ENCODE measurements at regions not wholly inside any gene's neighbourhood (a gene's known extent, or its start where the extent isn't known, plus 50 kb on each side); places are given as distances from the start of the nearest gene placed in this dataset.
"Not testable (repeated sequence)": the region's sequence is repeated elsewhere in the genome, so short reads cannot be mapped to it uniquely, and the experiment has no call there.

- no peaks in the 10 kb centered on the region for H3K27me3 ChIP-seq
- H3K36me3 ChIP-seq = no peaks in the 10 kb centered on the region
- no peaks in the 10 kb centered on the region for H3K9me3 ChIP-seq
- no peak for DNase-seq
- H3K4me3 ChIP-seq = no peak overlapping the region
Observed at GRCh38 chr7:69109879-69110278, 488.4 kb upstream of the AUTS2 start.

GRCh38 chr7:69110450-69111050, 487.7 kb upstream of the AUTS2 start:
- H3K36me3 ChIP-seq = no peaks in the 10 kb centered on the region
- no peaks in the 10 kb centered on the region for H3K9me3 ChIP-seq
- H3K27me3 ChIP-seq = no peaks in the 10 kb centered on the region
- no peak overlapping the region for H3K4me3 ChIP-seq
- DNase-seq = no peak

DNA sequence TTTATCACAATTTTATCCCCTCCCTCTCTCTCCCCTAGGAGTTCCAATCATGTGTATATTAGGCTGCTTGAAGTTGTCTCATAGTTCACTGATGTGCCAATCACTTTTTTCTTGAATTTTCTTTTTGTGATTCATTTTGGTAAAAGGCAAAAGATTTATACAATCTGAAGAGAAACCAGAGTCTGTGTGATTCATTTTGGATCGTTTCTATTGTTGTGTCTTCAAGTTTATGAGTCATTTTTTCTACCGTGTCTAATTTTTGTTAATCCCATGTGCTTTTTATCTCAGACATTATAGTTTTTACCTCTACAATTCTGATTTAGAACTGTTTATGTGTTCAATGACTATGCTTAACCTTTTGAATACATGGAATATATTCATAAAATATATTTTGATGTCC, 483.9 kb upstream of the AUTS2 start:
- Histone ChIP-seq H3K9me3 (no peaks in the 10 kb centered on the region), H3K27me3 (no peaks in the 10 kb centered on the region), H3K4me3 (no peak overlapping the region), H3K36me3 (no peaks in the 10 kb centered on the region)
- no peak for DNase-seq

DNA sequence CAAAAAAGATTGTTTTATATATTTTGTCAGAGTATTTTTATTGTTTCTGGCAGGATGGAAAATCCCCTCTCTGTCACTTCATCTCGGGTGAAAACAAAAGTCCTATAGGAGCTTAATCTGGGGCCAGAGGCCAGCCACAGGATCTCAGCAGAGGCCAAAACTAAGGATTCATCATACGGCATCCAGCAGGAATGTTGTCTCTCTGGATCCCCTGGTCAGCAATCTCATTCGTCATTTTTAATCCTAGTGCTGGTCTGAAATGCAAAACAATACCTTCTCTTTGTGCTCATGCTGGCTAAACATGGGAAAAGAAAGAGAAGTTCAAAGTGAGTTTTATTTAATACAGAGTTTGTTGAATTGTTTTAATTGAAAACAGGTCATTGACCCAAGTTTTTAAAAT, 482.5 kb upstream of the AUTS2 start:
- Histone ChIP-seq H3K36me3 (no peaks in the 10 kb centered on the region), H3K4me3 (no peak overlapping the region), H3K9me3 (no peaks in the 10 kb centered on the region), H3K27me3 (no peaks in the 10 kb centered on the region)
- DNase-seq = no peak

DNA sequence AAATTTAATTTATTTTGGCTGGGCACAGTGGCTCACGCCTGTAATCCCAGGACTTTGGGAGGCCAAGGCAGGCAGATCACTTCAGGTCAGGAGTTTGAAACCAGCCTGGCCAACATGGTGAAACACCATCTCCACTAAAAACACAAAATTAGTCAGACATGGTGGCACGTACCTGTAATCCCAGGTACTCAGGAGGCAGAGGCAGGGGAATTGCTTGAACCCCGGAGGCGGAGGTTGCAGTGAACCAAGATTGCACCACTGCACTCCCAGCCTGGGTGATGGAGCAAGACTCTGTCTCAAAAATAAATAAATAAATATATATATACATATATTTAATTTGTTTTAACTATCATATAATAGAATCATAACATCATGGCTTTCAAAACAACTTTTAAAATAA, 482.1 kb upstream of the AUTS2 start:
- not testable (repeated sequence) for H3K36me3 ChIP-seq, H3K4me3 ChIP-seq, H3K27me3 ChIP-seq, H3K9me3 ChIP-seq, DNase-seq

GRCh38 chr7:69122953-69123352, 475.3 kb upstream of the AUTS2 start:
- no peaks in the 10 kb centered on the region for H3K27me3 ChIP-seq
- no peak for DNase-seq
- H3K36me3 ChIP-seq = no peaks in the 10 kb centered on the region
- H3K4me3 ChIP-seq = no peak overlapping the region
- H3K9me3 ChIP-seq = no peaks in the 10 kb centered on the region

GRCh38 chr7:69126896-69127479, 471.3 kb upstream of the AUTS2 start:
- Histone ChIP-seq H3K36me3 (no peaks in the 10 kb centered on the region), H3K4me3 (no peak overlapping the region), H3K27me3 (no peaks in the 10 kb centered on the region), H3K9me3 (no peaks in the 10 kb centered on the region)
- no peak for DNase-seq

DNA sequence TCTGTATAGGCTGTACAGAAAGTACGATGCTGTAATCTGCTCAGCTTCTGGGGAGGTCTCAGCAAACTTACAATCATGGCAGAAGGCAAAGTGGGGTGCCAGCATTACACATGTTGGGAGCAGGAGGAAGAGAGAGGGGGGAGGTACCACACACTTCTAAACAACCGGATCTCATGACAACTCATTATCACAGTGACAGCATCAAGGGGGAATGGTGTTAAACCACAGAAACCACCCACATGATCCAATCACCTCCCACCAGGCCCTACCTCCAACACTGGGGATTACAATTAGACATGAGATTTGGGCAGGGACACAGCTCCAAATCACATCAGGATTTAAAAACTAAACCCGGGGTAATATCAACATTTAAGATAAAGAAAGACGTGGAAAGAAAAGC, 468.8 kb upstream of the AUTS2 start:
- H3K4me3 ChIP-seq = no peak overlapping the region
- no peaks in the 10 kb centered on the region for H3K27me3 ChIP-seq
- H3K36me3 ChIP-seq = no peaks in the 10 kb centered on the region
- H3K9me3 ChIP-seq = no peaks in the 10 kb centered on the region
- no peak for DNase-seq

DNA sequence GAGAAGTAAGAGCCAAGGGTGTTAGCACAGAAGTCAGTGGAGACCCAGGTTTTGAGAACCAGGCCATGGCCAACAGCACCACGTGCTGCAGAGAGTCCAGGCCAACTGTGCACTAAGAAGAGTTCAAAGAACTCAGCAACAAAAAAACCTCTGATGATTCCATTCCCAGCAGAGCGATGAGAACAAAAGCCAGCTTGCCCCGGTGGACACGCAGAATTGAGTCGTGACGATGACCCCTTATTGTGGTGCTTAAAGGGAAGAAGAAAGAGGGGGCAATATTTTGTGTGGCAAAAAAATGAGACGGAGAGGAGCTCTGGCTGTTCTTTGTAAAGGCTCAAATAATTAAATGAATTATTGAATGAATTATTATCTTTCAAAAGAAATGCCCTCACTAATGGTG, 468.3 kb upstream of the AUTS2 start:
- H3K4me3 ChIP-seq = no peak overlapping the region
- no peak for DNase-seq
- no peaks in the 10 kb centered on the region for H3K27me3 ChIP-seq
- H3K36me3 ChIP-seq = no peaks in the 10 kb centered on the region
- no peaks in the 10 kb centered on the region for H3K9me3 ChIP-seq

DNA sequence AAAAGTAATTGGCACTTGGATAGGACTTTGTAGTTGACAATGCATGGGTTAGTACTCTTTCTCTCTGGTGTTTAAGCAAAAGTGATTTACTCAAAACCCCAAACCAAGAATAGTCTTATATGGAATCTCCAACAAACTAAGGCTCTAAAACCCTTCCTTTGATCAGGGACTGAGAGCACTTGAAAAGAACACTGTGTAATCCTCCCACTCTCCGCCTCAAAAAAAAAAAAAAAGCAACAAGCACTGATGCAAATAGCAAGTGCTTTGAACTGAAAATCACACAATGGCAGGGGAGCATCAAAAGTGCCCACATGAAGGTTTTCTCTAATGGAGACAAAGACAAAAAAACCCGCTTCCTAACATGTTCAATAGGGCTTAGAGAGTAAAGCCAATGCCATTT, 467.9 kb upstream of the AUTS2 start:
- DNase-seq = no peak
- Histone ChIP-seq H3K27me3 (no peaks in the 10 kb centered on the region), H3K9me3 (no peaks in the 10 kb centered on the region), H3K4me3 (no peak overlapping the region), H3K36me3 (no peaks in the 10 kb centered on the region)

GRCh38 chr7:69134316-69134715, 464.0 kb upstream of the AUTS2 start:
- no peaks in the 10 kb centered on the region for H3K27me3 ChIP-seq
- no peak overlapping the region for H3K4me3 ChIP-seq
- H3K36me3 ChIP-seq = no peaks in the 10 kb centered on the region
- no peak for DNase-seq
- H3K9me3 ChIP-seq = no peaks in the 10 kb centered on the region; the same call in 1 of the 2 replicates

DNA sequence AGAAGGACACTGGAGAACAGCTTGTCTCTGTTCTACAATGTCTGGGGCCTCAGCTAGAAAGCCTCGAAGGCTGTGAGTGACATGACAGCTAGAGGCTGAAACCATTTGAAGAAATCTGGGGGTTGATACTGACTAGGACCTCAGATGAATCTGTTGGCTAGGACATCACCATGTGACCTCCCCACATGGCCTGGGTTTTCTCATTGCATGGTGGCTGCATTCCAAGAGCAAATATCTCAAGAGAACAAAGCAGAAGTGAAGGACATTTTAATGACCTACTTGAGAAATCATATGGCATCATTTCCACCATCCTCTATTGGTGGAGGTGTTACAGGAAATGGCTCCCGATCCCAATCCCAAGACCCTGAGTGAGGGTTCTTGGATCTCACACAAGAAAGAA, 450.6 kb upstream of the AUTS2 start:
- no peaks in the 10 kb centered on the region for H3K36me3 ChIP-seq
- no peaks in the 10 kb centered on the region for H3K27me3 ChIP-seq
- H3K9me3 ChIP-seq = no peaks in the 10 kb centered on the region
- DNase-seq = no peak
- H3K4me3 ChIP-seq = no peak overlapping the region

DNA sequence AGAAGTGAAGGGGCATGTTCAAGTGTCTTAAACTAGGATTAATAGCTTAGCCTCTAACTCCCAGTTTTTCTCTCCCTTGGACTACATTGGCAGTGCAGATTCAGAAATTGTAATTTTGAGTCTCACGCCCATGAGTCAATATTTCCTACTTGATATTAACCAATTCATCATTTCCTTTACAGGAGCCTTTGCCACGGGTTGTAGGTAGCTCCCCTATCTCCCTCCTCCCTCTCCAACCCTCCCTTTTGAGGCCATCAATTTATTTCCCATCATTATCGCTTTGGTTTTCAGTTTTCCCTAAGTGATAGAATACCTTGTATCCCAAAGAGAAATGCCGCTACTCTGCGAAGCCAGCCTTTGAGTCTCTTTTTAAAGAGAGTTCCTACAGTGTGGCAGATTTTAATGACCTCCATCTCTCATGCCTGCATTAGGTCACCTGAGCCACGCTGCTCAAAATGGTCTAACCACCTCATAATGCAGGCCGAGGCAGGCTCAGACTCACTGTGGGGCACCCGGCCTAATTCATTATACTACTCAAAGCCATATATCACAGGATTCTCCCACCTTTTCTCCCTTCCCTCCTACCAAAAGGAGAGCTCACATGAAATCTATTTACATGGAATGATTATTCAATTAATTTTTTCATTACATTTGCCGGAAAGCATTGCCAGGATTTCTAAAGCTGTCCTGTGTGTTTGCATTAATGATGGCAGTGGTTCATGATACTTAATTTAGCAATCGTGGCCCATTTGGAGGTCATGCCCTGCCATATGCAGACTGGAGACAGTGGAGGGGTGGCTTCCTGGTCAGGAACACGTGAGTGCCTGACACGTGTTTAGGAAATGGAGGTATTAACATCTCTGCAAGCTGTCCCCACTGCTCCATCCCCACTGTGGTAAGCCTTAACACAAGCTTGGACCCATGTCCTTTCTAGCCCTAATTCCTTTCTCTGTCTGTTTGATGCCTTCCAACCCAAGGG, 448.2 kb upstream of the AUTS2 start:
- Histone ChIP-seq H3K9me3 (no peaks in the 10 kb centered on the region), H3K36me3 (no peaks in the 10 kb centered on the region), H3K27me3 (no peaks in the 10 kb centered on the region), H3K4me3 (no peak overlapping the region)
- DNase-seq = no peak

GRCh38 chr7:69162326-69162725, 435.9 kb upstream of the AUTS2 start:
- Histone ChIP-seq H3K27me3 (no peaks in the 10 kb centered on the region), H3K9me3 (no peaks in the 10 kb centered on the region), H3K36me3 (no peaks in the 10 kb centered on the region), H3K4me3 (no peak overlapping the region)
- no peak for DNase-seq

DNA sequence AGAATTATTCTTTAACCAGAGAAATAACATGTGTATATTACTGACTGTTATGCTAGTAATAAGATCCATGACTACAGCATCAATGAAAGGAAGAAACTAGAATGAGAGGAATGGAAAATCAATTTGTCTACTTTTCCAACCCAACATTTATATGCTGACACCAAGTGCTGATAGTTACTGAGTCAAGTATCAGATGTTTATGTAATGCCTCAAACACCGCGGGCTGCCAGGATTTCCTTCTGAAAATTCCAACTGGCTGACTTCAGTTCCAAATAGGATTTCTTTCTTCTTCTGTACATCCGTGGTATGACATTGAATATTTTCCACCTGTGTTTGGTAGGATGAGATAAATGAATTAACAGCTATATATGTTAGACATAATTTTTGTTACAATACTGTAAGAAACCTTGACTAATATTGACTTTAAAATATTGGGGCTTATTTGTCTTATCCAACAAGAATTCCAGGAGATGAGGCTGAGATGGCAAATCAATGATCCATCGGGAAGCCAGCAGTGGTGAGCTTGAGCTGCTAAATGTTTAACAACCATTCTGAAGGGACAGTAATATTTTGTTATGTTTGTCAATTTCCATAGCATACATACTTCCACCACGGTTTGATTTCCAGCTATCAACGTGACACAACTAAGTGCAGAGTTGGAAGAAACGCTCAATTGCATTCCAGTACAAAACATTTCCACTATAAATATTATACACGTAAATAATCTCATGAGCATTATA, 435.2 kb upstream of the AUTS2 start:
- Histone ChIP-seq H3K27me3 (no peaks in the 10 kb centered on the region), H3K36me3 (no peaks in the 10 kb centered on the region), H3K9me3 (no peaks in the 10 kb centered on the region), H3K4me3 (no peak overlapping the region)
- peak; percentile 33 for DNase-seq

- no peaks in the 10 kb centered on the region for H3K27me3 ChIP-seq
- H3K4me3 ChIP-seq = no peak overlapping the region
- no peaks in the 10 kb centered on the region for H3K9me3 ChIP-seq
- H3K36me3 ChIP-seq = no peaks in the 10 kb centered on the region
- no peak for DNase-seq
Observed at GRCh38 chr7:69166979-69167516, 431.2 kb upstream of the AUTS2 start.

DNA sequence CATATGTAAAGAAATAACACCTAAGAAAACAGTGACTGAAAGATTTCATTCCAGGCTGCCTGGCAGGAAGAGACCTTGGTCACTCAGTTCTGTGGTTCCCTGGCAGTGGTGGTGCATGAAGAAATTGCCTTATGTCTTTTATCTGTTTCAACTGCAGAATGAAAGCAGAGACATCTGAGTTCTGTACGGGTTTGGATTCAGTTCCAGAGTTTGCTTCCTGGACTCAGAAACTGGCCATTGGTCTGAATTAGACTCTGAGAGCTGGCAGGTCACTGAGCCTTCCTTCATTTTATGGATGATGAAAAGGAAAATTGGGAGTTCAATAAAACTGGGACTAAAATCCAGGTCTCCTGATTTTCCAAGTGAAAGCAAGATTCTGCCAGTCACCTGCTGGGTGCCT, 428.9 kb upstream of the AUTS2 start:
- no peak overlapping the region for H3K4me3 ChIP-seq
- H3K36me3 ChIP-seq = no peaks in the 10 kb centered on the region
- no peak for DNase-seq
- H3K9me3 ChIP-seq = no peaks in the 10 kb centered on the region
- no peaks in the 10 kb centered on the region for H3K27me3 ChIP-seq

Data from MG63 (cell line).